HCT116 (cell line): ENCODE measurements at regions not wholly inside any gene's neighbourhood (a gene's known extent, or its start where the extent isn't known, plus 50 kb on each side); places are given as distances from the start of the nearest gene placed in this dataset.

Source experiments
- ATAC-seq: fragments of 200-7000 bp; cut with Tn5 transposase; 2 replicates; pipeline ENCODE4 v1.9.1; 2020; ENCODE audit warnings: mild to moderate bottlenecking, moderate library complexity
- BruUV-seq: library from RNA; stranded (reverse); fragments of 400-500 nt; replicated peaks from 2 replicates; lab custom pipeline; 2021; lab: Mats Ljungman, UMichigan
- CTCF ChIA-PET: fragments of 300-600 bp; sonication (Branson Sonifier 250); formaldehyde crosslinking; loops from one replicate; lab custom pipeline; 2021; ENCODE audit warnings: antibody characterized with exemption; lab: Charles Lee
- POLR2A ChIA-PET: fragments of 300-600, 350-600 bp; sonication (Branson Sonifier 250); formaldehyde crosslinking; loops from one replicate; lab custom pipeline; 2021; ENCODE audit warnings: antibody characterized with exemption; lab: Charles Lee
- RAD21 ChIA-PET, 2 experiments: fragments of 300-600 bp; sonication (Branson Sonifier 250); formaldehyde crosslinking; loops; one replicate each; lab custom pipeline; 2023; ENCODE audit warnings: low total read pairs in 2 of 2; ENCODE audit not compliant: uncharacterized antibody in 2 of 2, unreplicated experiment in 2 of 2, low non-redundant PET in 1 of 2; lab: Charles Lee
- DNase-seq: peaks from one replicate; pipeline ENCODE4 v3.0.0-alpha.2; 2010; ENCODE audit warnings: low read depth, low spot score
- H2AFZ ChIP-seq: fragments of 200-600 bp; shearing (Covaris generic), sonication (generic); 2 replicates; pipeline ENCODE4 v1.6.1; 2017; ENCODE audit warnings: low read depth, mixed run types, mixed read lengths, antibody characterized with exemption, low read length; ENCODE audit not compliant: poor library complexity, severe bottlenecking
- H3K27ac ChIP-seq: 2 replicates; pipeline ENCODE4 v1.5.1; 2012; ENCODE audit warnings: low read depth, low read length
- H3K27me3 ChIP-seq: fragments of 200-600 bp; sonication (generic); 2 replicates; pipeline ENCODE4 v1.6.1; 2016; ENCODE audit warnings: mixed run types, low read length, mixed read lengths; ENCODE audit not compliant: insufficient read depth
- H3K36me3 ChIP-seq, 2 experiments: fragments of 200-500 bp in 1 of 2; fragments of 200-600 bp in 1 of 2; sonication (Bioruptor generic) in 1 of 2; sonication (generic) in 1 of 2; 2 replicates each; pipeline versions ENCODE4 v1.5.1 to v1.6.1; 2014 to 2016; ENCODE audit warnings: low read length in 2 of 2, inconsistent platforms in 1 of 2, mixed read lengths in 1 of 2, mixed run types in 1 of 2; ENCODE audit not compliant: insufficient read depth in 2 of 2, control insufficient read depth in 1 of 2
- H3K4me1 ChIP-seq, 2 experiments: fragments of 200-600 bp in 1 of 2; sonication (generic) in 1 of 2; 2 replicates each; pipeline versions ENCODE4 v1.5.1 to v1.6.1; 2012 to 2017; ENCODE audit warnings: low read length in 2 of 2, inconsistent platforms in 1 of 2, mild to moderate bottlenecking in 1 of 2, mixed read lengths in 1 of 2, mixed run types in 1 of 2, moderate library complexity in 1 of 2; ENCODE audit not compliant: insufficient read depth in 2 of 2, control insufficient read depth in 1 of 2
- H3K4me2 ChIP-seq: fragments of 200-600 bp; sonication (generic); 2 replicates; pipeline ENCODE4 v1.6.1; 2017; ENCODE audit warnings: mixed run types, low read length, mixed read lengths
- H3K4me3 ChIP-seq, 2 experiments: fragments of 200-600 bp in 1 of 2; sonication (generic) in 1 of 2; replicated peaks in 1 of 2; 2 replicates each; pipeline ENCODE4 v1.5.1; 2011 to 2016; ENCODE audit warnings: low read length in 2 of 2, control low read depth in 1 of 2, low read depth in 1 of 2, mild to moderate bottlenecking in 1 of 2, mixed read lengths in 1 of 2, mixed run types in 1 of 2
- H3K79me2 ChIP-seq: fragments of 200-600 bp; sonication (generic); 2 replicates; pipeline ENCODE4 v1.6.1; 2017; ENCODE audit warnings: mild to moderate bottlenecking, mixed run types, low read length, moderate library complexity, mixed read lengths; ENCODE audit not compliant: insufficient read depth
- H3K9ac ChIP-seq: fragments of 200-600 bp; sonication (generic); 2 replicates; pipeline ENCODE4 v1.6.1; 2016; ENCODE audit warnings: low read length, mixed read lengths
- H3K9me2 ChIP-seq: fragments of 200-600 bp; sonication (generic), shearing (Covaris generic); 2 replicates; pipeline ENCODE4 v1.6.1; 2017; ENCODE audit warnings: mixed run types, mild to moderate bottlenecking, moderate library complexity; ENCODE audit not compliant: insufficient read depth
- H3K9me3 ChIP-seq, 2 experiments: fragments of 200-500 bp in 1 of 2; fragments of 200-600 bp in 1 of 2; sonication (Bioruptor generic) in 1 of 2; sonication (generic) in 1 of 2; 2 replicates each; pipeline ENCODE4 v1.6.1; 2014 to 2017; ENCODE audit warnings: low read length in 2 of 2, mixed read lengths in 2 of 2, inconsistent platforms in 1 of 2, low read depth in 1 of 2, mild to moderate bottlenecking in 1 of 2, mixed run types in 1 of 2, moderate library complexity in 1 of 2; ENCODE audit not compliant: control insufficient read depth in 1 of 2, insufficient read depth in 1 of 2
- H4K20me1 ChIP-seq: fragments of 200-600 bp; sonication (generic), shearing (Covaris generic); 2 replicates; pipeline ENCODE4 v1.6.1; 2017; ENCODE audit warnings: mixed run types, mild to moderate bottlenecking, moderate library complexity; ENCODE audit not compliant: insufficient read depth
- ATF3 ChIP-seq: IDR thresholded peaks from 2 replicates; pipeline ENCODE4 v1.6.1; 2012
- CEBPB ChIP-seq: IDR thresholded peaks from 2 replicates; pipeline ENCODE4 v1.6.1; 2012; ENCODE audit warnings: low read depth
- ELF1 ChIP-seq: IDR thresholded peaks from 2 replicates; pipeline ENCODE4 v1.6.1; 2012; ENCODE audit warnings: low read depth, borderline replicate concordance
- EZH2phosphoT487 ChIP-seq: fragments of 200-600 bp; IDR thresholded peaks from 2 replicates; pipeline ENCODE4 v1.6.1; 2018; ENCODE audit warnings: antibody characterized with exemption, borderline replicate concordance
- JUND ChIP-seq: IDR thresholded peaks from 2 replicates; pipeline ENCODE4 v1.6.1; 2012
- REST ChIP-seq: IDR thresholded peaks from 2 replicates; pipeline ENCODE4 v1.6.1; 2012; ENCODE audit warnings: low read depth
- SIN3A ChIP-seq: IDR thresholded peaks from 2 replicates; pipeline ENCODE4 v1.6.1; 2012; ENCODE audit warnings: low read depth
- intact Hi-C: fragments of 100-400 bp; cut with micrococcal nuclease; formaldehyde crosslinking; loops from 2 replicates; pipeline ENCODE4 v1.10.0; 2022

- no peaks in the 10 kb centered on the region for H3K27me3 ChIP-seq
- CTCF ChIA-PET: no interaction called here
- TF ChIP-seq EZH2phosphoT487 (no peak), CEBPB (no peak)
- no peaks in the 10 kb centered on the region for H3K9me3 ChIP-seq
- no peak for DNase-seq
- no peaks in the 10 kb centered on the region for H3K36me3 ChIP-seq
- ATAC-seq: no peak
- intact Hi-C loops: no loop called here
- RAD21 ChIA-PET: no interaction called here
- no peaks in the 10 kb centered on the region for H4K20me1 ChIP-seq
- no peak overlapping the region for H3K9ac ChIP-seq
- POLR2A ChIA-PET: no interaction called here
- no peaks in the 10 kb centered on the region for H3K4me1 ChIP-seq
- no TSS peak for BruUV-seq
- no peak overlapping the region for H3K4me2 ChIP-seq
- no peaks in the 10 kb centered on the region; the same call in 1 of the 2 replicates for H3K9me2 ChIP-seq
- H3K4me3 ChIP-seq: no peak overlapping the region
- H2AFZ ChIP-seq: no peak overlapping the region
- no peaks in the 10 kb centered on the region for H3K79me2 ChIP-seq
- H3K27ac ChIP-seq: no peak overlapping the region
Observed at GRCh38 chr2:226300196-226300886, 499.3 kb downstream of the IRS1 start.

- ChIA-PET CTCF (no interaction called here), POLR2A (no interaction called here), RAD21 (no interaction called here)
- Histone ChIP-seq H3K9me3 (no peaks in the 10 kb centered on the region), H3K4me3 (no peak overlapping the region), H3K27me3 (no peaks in the 10 kb centered on the region), H3K4me1 (no peaks in the 10 kb centered on the region), H3K79me2 (no peaks in the 10 kb centered on the region), H3K36me3 (no peaks in the 10 kb centered on the region), H4K20me1 (no peaks in the 10 kb centered on the region), H3K4me2 (no peak overlapping the region), H2AFZ (no peak overlapping the region), H3K27ac (no peak overlapping the region), H3K9ac (no peak overlapping the region), H3K9me2 (no peaks in the 10 kb centered on the region; the same call in 1 of the 2 replicates)
- no peak for ATAC-seq
- intact Hi-C loops: no loop called here
- no peak for DNase-seq
- TF ChIP-seq ATF3 (no peak), SIN3A (no peak), JUND (no peak), CEBPB (no peak), REST (no peak), ELF1 (no peak)
- no TSS peak for BruUV-seq
Observed at GRCh38 chr2:226299771-226300170, 499.8 kb downstream of the IRS1 start.
